ENCODE measurements at regions not wholly inside any gene's neighbourhood (a gene's known extent, or its start where the extent isn't known, plus 50 kb on each side); places are given as distances from the start of the nearest gene placed in this dataset.

DNA sequence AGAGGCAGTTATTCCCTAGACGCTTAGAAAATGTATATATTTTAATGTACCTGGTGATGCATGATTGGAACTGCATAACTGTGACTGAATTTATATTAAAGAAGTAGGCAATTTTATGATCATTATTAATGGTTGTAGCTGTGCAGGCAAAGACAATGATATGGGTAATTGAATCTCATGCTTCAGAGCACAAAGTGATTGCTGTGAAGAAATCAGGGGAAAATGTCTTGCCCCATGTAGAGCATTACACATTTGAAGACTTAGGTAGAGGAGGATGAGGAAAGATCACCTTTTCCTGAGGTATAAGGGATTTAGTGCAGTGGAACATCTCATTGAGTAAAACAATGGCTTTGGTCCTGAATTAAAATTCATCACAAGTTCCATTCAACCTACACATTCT lies 246.8 kb upstream of the DCC start:
- Histone ChIP-seq H3K4me3 (no peak overlapping the region), H3K4me1 (no peaks in the 10 kb centered on the region), H3K9me3 (no peaks in the 10 kb centered on the region), H3K36me3 (no peaks in the 10 kb centered on the region), H3K27me3 (no peaks in the 10 kb centered on the region), H3K27ac (no peak overlapping the region)
- TF ChIP-seq, protein P1, sequence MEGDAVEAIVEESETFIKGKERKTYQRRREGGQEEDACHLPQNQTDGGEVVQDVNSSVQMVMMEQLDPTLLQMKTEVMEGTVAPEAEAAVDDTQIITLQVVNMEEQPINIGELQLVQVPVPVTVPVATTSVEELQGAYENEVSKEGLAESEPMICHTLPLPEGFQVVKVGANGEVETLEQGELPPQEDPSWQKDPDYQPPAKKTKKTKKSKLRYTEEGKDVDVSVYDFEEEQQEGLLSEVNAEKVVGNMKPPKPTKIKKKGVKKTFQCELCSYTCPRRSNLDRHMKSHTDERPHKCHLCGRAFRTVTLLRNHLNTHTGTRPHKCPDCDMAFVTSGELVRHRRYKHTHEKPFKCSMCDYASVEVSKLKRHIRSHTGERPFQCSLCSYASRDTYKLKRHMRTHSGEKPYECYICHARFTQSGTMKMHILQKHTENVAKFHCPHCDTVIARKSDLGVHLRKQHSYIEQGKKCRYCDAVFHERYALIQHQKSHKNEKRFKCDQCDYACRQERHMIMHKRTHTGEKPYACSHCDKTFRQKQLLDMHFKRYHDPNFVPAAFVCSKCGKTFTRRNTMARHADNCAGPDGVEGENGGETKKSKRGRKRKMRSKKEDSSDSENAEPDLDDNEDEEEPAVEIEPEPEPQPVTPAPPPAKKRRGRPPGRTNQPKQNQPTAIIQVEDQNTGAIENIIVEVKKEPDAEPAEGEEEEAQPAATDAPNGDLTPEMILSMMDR (IDR thresholded peaks at IDR 0.05), result no peak
- DNase-seq (ENCODE audit: low spot score), result no peak

DNA sequence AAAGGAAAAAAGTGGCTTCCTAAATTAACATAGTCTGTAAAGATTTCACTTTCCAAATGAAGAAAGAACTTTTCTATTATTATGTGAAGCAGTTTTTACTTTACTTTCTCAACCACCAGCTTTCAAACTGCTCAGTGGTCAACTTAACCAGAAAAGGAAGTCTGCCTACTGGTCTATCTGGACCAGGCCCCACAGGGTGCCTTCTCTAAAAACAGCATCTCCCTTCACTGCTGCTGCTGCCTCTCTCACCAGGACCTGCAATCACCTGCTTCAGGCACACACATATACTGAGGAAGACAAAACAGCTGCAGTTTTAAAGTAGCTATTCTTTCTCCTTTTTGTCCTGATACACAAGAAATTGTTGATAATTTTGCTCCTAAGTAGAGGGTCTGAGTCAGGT lies 221.3 kb upstream of the DCC start:
- H3K4me3 ChIP-seq, result no peak overlapping the region
- H3K27me3 ChIP-seq, result no peaks in the 10 kb centered on the region
- no peak for DNase-seq (ENCODE audit: low spot score)
- H3K9me3 ChIP-seq, result no peaks in the 10 kb centered on the region
- H3K27ac ChIP-seq, result no peak overlapping the region
- TF ChIP-seq, protein P1 (IDR thresholded peaks at IDR 0.05), result no peak
- no peaks in the 10 kb centered on the region for H3K36me3 ChIP-seq
- H3K4me1 ChIP-seq, result no peaks in the 10 kb centered on the region

DNA sequence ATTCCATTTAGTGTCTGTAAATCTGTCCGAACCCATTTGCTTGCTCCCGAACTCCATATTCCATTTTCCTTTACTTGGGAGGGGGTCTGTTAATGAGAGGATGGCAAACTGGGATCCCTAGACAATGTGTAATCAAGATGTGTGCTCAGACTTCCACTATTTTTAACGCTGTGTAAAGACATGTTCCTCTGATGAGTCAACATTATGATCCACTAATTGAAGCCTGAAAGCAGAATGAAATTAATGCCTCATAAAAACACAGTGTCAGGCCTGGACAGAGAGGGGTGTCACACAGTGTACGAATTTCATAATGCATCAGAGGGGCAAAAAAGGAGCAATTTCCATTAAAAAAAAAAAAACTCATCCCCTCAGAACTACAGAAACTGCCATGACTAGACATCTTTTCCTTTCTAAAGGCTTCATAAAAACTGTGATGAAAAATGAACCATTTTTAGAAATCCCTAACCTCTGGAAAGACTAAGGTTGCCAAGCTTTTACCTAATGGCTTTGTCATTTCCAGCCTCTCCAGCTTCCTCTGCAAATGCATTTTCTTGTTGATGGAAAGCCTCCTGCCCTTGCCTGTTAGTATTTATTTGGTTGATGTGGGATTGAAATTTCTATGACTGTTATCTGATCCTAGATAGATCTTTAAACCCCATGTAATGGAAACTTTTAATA lies 209.2 kb upstream of the DCC start:
- DNase-seq (ENCODE audit: low spot score), result no peak
- Histone ChIP-seq H3K27ac (no peak overlapping the region), H3K9me3 (no peaks in the 10 kb centered on the region), H3K4me1 (no peaks in the 10 kb centered on the region), H3K4me3 (no peak overlapping the region), H3K36me3 (no peaks in the 10 kb centered on the region), H3K27me3 (no peaks in the 10 kb centered on the region)
- TF ChIP-seq, protein P1 (IDR thresholded peaks at IDR 0.05), result no peak

DNA sequence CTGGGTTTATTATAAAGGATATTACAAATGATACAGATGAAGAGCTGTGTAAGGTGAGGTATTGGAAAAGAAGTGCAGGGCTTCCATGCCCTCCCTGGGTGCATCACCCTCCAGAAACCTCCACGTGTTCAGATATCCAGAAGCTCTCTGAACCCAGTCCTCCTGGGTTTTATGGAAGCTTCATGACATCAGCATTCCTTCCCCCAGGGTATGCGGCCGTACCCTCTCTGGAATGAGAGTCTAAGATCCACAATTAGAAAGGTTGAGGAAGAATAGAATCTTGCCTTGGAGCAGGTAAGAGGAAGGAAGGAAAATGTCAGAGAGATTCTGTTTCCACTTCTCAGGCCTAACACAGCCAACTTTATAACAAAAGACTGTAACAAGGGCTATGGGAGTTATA lies 208.2 kb upstream of the DCC start:
- Histone ChIP-seq H3K27ac (no peak overlapping the region), H3K9me3 (peaks cover 0 to 8% of the 10 kb centered on the region in 2 donors), H3K36me3 (no peaks in the 10 kb centered on the region), H3K4me3 (no peak overlapping the region), H3K4me1 (no peaks in the 10 kb centered on the region), H3K27me3 (no peaks in the 10 kb centered on the region)
- no peak for DNase-seq (ENCODE audit: low spot score)
- TF ChIP-seq, protein P1 (IDR thresholded peaks at IDR 0.05), result no peak

- no peaks in the 10 kb centered on the region for H3K27me3 ChIP-seq
- H3K4me1 ChIP-seq, result no peaks in the 10 kb centered on the region
- H3K9me3 ChIP-seq, result peaks cover 0 to 13% of the 10 kb centered on the region in 2 donors
- no peak overlapping the region for H3K27ac ChIP-seq
- TF ChIP-seq, protein P1 (IDR thresholded peaks at IDR 0.05), result no peak
- H3K36me3 ChIP-seq, result no peaks in the 10 kb centered on the region
- H3K4me3 ChIP-seq, result no peak overlapping the region
- DNase-seq (ENCODE audit: low spot score), result no peak
These were observed 203.5 kb upstream of the DCC start for GRCh38 chr18:52136532-52136931.

DNA sequence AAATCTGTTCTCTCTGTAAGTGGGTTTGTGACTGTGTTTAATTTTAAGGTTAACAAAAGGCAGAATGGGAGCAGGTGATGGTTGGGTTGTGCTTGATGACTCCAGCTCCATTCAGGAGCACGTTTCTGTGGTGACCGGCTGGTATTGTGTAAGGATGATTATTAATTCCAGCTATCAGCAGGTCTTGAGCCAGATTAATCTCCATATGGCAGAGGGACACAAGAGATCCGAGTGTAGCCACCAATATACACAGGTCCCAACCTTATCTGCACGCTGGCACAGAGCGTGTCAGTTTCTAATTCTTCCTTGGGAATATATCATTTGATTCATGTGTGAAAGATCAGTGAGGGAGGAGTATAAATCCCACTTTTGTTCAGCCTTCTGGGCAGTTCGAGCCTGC lies 199.0 kb upstream of the DCC start:
- no peak for DNase-seq (ENCODE audit: low spot score)
- Histone ChIP-seq H3K27me3 (no peaks in the 10 kb centered on the region), H3K36me3 (no peaks in the 10 kb centered on the region), H3K4me1 (no peaks in the 10 kb centered on the region), H3K4me3 (no peak overlapping the region), H3K9me3 (peaks cover 0 to 13% of the 10 kb centered on the region in 2 donors), H3K27ac (no peak overlapping the region)
- TF ChIP-seq, protein P1 (IDR thresholded peaks at IDR 0.05), result no peak
